Left hindlimb (tissue), 1 donor: ENCODE measurements at regions not wholly inside any gene's neighbourhood (a gene's known extent, or its start where the extent isn't known, plus 50 kb on each side); places are given as distances from the start of the nearest gene placed in this dataset.

ENCODE experiments used
- DNase-seq: peaks from one replicate; pipeline ENCODE4 v3.0.0-alpha.2; 2018

DNA sequence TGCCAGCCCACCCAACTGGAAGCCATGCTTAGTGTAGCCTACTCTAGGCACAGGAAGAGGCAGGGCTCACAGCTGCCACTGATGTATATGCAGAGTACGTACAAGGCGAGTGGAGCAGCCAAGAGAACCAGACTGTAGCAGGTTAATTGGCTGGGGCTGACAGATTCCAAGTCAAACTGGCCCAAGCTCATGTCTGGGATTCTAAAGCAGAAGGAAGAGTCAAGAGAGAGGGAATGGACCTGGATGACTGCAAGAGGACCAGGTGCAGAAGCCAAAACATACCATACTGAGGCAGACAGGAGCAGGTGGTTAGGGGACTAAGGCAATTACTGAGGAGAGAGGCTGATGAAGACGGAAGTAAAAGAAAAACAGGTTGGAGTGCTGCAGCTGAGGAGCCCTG is 51.3 kb upstream of the LRRN2 start:
- DNase-seq, result no peak

DNA sequence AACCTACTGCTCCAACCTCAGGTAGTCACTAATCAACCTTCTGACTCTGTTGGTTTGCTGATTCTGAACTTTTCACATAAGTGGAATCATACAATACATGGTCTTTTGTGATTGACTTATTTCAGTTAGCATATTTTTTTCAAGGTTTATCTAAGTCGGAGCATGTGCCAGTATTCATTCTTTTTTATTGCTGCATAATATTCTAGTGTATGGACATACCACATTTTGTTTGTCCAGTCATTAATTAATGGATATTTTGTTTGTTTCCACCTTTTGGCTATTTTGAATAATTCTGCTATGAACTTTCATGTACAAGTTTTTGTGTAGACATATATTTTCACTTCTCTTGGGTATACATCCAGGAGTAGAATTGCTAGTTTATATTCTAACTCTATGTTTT is 53.0 kb upstream of the LRRN2 start:
- no peak for DNase-seq

DNA sequence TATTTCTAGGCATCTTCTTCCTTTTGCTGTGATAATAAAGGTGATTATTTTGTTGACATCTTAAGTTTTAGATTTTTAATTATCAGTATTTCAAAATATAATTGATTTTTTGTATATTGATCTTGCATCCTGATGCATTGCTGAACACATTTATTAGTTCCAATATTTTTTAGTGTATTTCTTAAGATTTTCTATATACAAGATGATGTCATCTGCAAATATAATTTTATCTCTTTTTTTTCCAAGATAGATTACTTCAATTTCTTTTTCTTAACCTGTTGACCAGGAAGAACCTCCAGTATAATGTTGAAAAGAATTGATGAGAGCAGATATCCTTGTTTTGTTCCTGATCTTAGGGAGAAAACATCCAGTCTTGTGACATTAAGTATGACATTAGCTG is 54.8 kb upstream of the LRRN2 start:
- no peak for DNase-seq

DNA sequence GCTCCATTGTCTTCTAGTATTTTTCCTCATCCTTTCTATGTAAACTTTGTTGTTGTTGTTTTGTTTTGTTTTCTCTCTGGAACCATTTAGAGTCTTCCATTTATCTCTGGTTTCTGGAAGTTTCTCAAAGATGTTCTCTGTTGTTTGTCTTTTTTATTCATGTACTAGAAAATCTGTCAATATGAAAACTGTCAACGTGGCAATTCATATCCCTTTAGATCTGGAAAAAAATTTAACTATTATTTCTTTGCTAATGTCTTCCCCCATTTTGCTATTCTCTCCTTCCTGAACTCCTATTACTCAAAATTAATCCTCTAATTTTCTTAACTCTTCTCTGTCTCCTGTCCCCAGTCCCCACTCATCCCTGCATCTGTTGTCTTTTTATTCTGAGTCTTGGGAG is 55.9 kb upstream of the LRRN2 start:
- DNase-seq, result no peak

DNA sequence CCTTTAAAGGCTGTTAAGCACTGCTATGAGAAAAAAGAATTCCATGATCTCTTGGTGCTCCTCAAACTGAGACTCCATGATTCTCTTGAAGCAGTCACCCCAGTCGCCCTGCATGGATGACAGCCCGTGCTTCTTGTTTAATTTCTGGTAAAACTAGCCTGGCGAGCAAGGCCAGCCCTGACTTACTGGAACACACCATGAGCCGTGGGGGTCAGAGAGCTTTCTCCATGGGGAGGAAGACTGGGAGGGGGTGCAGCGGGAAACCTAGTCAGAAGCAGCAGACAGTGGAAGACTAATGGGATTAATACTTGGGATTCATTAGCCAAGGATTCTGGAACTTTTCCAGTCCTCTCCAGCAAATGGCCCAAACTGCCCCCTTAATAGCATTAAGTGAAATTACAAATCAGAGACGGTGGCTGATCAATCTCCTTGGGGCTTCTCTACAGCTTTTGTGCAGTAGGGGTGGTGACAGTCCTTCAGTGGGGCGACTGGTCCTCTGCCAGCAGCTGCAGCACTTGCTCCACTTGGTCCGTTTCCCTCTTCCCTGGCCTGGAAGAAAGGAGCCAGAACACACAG is 57.2 kb upstream of the LRRN2 start:
- DNase-seq, result no peak

DNA sequence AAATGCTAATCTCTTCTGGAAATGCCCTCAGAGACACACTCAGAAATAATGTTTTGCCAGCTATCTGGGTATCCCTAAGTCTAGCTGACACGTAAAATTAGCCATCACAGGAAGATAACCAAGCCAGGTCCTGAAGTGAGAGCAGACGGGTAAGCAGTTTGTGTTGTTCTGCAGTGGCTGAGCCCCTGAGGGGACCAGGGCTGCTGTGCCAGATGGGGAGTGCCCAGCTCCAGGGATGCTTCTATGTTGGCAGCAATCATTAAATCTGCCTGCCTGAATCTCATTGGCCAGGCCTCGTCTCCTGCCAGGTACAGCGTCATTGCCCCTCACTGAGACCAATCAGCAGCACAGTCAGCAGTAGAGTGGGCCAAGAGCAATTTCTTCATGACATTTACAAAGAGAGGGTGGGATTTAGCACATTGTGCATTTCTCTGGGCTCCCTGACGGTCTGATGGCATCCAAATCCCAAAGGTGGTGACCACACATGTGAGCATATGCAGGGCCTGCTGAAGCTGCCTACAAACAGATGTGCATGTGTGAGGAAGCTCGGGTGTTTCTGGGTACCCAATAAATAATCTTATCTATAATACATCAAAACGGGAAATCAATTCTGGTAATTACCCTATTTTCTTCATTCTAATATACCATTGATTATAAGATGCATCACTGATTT is 58.7 kb upstream of the LRRN2 start:
- DNase-seq, result no peak

DNA sequence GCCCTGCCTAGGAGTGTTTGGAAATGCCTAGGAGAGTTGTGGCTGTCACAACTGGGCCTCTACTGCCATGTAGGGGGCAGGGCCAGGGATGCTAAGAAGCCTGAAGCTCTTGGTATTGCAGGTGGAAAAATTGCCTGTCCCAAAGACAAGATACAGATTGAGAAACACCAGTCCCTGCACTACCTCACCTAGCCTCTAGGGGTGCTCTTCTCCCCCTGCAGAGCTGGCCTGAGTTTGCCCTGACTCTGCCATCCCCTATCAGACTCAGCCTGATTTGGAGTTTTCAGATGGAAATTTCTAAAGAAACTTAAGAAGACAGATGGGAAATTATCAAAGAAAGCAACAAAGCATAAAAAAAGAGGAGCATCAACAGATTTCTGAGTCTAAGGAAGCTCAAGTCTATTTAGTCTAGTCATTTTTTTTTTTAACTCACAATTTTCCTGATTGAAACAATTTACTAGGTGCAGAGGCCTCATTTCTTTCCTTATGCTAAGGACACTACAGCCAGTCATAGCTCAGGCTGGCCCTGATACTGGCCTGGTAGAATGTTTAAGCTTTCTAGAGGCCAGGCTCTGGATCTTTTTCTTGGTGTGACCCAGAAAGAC is 61.4 kb upstream of the LRRN2 start:
- DNase-seq, result no peak

DNA sequence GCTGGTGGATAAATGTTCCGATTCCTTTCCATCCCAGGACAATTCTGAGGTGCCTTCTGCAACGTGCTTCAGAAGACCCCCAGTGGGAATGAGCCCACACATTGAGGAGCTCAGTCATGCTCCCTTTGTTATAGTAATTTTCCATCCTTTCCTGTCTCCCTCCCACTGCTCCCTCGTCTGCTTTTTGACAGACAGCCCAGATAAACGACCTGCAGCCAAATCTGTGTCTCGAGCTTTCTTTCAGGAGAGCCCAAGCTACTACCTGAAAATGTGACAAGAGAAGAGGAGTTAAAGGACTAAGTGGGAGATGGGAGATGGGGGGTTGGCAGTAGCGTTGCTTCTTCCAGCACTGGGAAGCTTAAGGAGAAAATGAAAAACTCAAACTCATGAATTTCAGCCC is 65.9 kb upstream of the LRRN2 start:
- no peak for DNase-seq

DNA sequence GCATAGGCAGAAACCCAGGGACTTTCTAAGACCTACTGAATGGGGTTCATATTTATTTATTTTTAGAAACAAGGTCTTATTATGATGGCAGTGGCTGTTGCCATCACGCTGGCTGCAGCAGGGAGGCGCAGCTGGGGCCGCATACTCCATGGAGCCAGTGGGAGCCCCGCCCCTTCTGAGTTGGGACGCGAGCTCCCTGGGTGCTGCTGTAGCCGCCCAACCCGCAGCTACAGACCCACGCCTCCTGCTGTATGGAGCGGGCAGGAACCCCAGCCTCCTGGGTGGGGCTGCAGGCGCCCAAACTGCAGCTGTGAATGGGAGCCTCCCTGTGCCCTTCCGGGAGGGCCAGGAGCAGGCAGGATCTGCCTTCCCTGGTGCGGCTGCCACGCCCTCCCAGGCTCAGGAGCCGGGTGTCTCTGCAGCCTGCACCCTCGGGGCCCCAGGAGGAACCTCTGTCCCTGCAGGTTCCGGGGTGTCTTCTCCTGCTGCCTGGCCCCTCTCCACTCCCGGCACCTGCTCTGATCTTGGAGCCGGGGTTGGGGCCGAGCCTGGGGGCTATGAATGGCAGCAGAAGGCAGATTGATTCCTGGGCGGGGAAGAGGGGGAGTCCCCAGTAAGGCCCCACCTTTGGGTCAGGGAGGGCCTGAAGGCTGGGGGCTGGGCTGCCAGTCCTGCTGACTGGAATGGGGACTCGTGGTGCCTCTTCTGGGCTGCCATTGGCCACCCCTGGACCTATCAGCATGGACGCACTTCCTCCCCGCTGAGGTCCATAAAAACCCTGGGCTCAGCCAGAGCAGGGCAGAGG is 66.5 kb upstream of the LRRN2 start:
- no peak for DNase-seq

DNA sequence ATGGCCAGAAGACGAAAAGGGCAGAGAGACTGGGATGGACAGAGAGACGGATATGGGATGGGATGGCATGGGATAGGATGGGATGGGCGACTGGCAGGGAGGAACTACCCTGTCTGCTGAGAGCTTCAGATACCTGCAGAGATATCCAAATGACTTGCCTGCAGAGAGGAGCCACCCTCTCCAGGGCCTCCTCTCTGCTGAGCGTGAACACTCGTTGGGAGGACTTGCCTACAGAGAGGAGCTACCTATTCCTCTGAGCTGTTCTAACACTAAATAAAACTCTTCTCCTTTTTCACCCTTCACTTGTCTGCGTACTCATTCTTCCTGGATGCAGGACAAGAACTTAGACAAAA is 67.1 kb upstream of the LRRN2 start:
- DNase-seq, result no peak

DNA sequence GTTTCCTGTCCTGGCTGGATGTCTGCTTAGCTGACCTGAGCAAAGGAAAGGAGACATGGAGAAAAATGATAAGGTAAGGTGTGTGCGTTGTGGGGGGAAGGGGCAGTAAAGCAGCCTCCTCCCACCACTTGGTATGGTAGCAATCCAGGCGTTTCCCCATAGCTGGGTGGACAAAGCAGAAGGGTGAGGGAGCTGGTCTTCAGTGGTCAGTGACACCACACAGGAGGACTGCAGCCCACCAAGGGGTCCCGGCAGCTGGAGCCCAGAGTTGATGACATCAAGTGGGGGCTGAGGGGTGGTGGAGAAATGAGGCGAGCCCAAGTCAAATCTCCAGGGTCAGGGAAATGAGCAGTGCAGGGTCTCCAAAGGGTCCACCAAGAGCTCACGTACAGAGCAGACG is 69.3 kb upstream of the LRRN2 start:
- DNase-seq, result no peak

DNA sequence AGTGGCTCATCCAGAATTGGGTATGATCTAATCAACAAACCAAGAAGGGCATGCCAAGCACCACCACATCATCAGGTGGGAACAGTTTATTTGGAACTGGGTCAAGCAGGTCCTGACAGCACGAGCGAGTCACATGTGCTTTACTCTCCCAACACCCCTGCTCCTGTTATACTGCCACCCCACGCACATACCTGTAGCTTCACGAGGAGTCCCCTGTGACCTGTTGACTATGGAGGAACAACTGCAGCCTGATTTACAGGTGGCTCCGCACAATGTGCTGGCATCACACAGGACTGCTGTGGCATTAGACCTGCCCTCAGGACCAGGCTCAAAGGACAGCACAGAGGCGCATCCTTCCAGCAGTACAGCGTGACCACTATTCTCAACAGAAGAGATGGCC is 70.8 kb upstream of the LRRN2 start:
- no peak for DNase-seq

DNA sequence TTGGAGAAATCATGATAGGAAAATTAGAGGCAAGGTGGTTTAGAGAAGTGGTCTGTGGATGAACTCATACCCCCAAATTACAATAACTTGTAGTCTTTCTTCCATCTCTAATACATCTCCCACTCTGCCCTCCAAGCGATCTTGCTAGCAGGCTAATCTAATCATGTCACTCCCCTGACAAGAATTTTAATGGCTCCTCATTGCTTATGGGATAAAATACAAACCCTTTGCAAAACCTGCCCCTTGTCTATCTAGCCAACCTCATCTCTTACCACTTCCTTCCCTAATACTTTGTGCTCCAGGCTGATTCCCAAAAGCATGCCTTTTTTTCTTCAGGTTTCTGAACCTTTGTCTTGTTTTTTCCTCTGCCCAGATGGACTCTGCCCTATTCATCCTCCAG is 71.3 kb upstream of the LRRN2 start:
- no peak for DNase-seq

DNA sequence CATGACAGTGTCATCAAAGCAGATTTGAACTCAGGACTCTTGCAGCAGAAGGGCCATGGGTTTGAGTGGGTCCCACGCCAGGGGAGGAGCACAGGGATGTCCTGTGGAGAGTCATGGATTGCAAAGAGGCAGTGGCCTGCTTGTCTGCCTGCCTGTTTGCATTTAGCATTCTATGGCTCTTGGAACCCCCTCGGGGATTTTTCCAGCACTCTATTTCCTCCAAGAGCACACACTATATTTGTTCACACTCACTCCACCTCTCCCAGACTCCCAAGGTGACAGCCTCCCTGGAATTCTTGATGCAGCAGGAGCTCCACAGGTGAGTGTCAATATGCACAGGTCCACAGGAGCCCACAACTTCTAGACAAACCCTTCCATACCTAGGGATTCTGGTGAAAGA is 73.1 kb upstream of the LRRN2 start:
- DNase-seq, result no peak

DNA sequence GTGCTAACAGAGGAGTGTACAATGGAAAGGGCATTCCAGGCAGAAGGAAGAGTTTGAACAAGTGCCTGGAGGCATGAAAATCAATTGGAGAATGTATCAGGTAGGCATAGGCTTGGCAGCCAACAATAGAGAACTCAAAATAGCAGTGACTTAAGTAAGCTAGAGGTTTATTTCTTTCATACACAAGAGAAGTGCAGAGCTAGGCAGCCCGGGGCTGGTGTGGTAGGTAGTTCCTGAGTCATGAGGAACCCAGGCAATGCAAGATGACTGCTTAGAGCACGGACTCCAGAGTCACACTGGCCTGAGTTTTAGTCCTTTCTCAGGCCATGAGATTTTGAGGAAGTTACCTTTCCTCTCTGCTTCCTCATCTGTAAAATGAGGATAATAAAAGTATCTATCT is 74.8 kb upstream of the LRRN2 start:
- no peak for DNase-seq

DNA sequence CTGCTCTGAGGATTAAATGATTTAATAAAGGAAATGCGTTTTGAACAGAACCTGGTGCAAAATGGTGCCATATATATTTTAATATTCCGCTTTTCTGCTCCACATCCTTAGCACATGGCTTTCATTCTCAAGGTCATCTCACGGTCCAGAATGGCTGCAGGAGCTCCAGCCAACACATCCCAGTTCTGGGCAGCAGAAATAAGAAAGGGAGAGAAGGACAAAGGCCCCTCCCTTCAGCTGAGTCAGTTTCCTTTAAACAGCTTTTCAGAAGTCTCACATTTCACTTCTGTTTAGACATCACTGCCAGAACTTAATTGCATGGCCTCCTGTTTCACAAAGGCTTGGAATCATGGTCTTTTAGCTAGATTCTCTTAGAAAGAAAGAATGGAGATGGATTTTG is 75.2 kb upstream of the LRRN2 start:
- DNase-seq, result no peak

DNA sequence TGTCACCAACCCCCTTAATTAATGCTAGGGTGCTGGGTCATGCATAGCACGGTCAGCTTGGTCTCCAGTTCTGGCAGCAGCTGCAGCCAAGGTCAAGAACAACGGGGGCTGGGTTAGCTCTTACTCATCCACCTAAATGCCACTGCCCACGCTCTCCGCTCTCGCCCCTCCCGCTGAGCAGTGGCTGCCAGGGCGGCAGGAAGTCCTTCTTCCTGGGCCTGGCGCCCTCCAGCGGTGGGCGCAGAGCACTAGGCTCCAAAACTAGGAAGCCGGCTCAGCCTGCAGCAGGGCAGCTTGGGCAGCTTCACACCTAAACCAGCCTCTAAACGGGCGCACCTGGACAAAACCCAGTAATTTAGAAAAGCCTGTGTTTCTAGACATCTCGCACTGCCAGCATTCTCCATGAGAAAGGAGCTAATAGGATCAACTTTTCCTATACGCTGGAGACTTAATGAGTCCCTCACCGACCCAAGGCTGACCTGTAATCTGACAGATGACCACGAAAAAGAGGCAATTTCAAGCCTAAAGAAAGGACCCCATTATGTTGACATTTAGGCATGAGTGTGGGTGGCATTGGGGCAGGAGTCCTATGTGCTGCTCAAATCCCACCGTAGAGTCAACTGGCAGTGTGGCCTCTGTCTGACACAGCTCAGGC is 78.4 kb upstream of the LRRN2 start:
- DNase-seq, result peak; percentile 40

DNA sequence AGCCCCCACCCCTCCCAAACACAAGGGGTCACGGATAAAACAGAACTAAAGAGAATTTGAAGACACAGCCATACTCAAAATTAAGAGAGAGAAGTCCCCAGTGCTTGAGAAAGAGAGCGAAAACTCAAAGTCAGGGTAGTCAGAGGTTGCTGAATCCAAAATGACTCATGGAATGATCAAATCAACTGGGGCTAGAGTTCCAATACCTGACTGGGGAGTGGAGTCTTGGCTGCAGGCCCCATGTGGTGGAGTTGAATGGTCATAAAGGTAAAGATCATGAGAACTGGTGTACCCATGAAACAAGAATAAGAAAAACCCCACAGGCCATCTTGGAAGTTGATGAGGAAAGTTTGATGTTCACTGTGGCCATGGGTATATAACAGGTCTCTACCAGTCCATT is 84.5 kb upstream of the LRRN2 start:
- DNase-seq, result no peak

DNA sequence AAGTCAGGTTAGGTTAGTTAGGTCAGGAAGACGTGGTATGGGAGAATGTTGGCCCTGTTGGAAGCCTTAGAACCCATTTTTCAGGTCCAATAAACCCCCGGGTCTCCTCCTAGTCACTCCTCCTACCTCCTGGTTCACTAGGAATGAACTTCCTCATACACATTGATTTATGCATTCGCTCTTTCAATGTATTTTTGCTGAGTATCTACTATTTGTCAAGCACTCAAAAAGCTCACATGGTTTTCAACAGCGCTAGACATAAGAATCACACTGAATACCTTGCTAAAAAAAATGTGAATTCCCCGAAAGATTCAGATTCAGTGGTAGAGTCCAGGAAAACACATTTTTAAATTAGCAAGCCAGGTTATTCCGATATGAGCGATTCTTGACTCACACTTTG is 85.8 kb upstream of the LRRN2 start:
- no peak for DNase-seq

DNA sequence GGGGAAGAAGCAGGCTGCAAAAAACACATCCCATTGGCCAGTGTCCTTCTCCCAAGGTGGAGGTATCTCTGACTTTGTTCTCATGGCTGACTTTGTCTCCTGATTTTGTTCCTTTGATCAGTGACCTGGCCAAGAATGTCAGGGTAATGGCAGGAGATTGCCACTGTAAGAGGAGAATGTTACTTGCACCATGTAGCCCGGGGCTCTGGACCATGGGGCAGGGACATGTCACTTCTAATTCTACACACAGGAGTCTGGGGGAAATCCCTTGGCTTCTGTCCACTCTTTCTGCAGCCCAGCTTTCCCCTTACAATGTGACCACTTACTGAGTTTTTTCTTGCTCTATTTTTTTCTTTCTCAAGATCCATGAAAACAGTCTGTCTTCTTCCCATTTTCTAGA is 87.7 kb upstream of the LRRN2 start:
- DNase-seq, result no peak

DNA sequence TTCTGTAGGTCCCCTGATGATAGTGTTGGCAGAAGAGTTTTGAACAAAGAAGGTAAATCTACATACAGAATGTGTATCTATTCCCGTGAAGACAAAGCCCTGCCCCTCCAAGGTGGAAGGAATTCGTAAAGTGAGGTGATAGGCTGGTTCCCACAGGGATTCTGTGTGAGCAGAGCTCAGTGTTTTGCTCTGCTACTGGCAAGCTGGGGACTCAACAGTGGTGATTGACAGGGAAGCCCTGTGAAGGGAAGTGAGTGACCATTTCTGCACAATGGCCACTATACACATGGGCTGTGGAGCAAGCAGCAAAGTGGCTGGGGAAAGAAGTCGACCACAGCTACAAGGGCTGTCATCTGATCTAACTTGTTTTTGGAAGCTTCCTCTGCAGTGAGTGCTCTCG is 90.0 kb upstream of the LRRN2 start:
- no peak for DNase-seq

DNA sequence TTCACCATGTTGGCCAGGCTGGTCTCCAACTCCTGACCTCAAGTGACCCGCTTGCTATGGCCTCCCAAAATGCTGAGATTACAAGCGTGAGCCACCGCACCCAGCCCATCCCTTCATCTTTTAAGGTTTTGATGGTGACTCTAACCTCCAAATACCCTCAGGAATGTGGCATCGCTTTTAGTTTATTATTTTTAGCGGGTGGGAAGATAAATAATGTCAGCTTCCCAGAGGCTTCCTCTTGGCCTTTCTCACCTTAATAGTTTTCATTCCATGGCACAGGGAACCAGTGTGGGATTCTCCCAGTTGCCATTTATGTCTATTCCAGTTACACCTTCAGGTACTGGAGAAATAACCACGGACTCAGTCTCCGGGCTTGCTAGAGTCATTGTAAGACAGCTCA is 92.1 kb upstream of the LRRN2 start:
- no peak for DNase-seq

DNA sequence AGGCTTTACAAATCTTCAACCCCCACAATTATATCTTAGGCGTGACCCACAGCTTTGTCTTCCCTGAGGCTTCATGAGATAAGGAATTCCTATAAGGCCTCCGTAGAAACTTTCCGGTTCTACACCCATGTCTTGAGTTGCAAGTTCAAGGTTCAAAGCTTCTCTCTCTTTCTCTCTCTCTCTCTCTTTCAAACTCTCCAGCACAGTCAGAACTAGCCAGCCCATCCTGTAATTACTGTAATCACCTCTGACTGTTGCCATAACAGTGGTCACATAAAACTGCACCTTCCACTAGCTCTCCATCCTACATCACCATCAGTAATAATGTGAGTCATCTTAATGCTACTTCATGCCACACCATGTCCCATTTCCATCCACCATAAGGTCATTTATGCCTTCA is 90.0 kb upstream of the NFASC start:
- DNase-seq, result no peak
